H9 (cell line): ENCODE measurements at regions not wholly inside any gene's neighbourhood (a gene's known extent, or its start where the extent isn't known, plus 50 kb on each side); places are given as distances from the start of the nearest gene placed in this dataset.

ENCODE experiments used
- DNase-seq: peaks from one replicate; pipeline ENCODE4 v3.0.0-alpha.2; 2017
- H2AFZ ChIP-seq: one replicate; pipeline ENCODE4 v1.6.1; 2013; ENCODE audit warnings: mild to moderate bottlenecking, low read length, control low read depth, moderate library complexity
- H2AK5ac ChIP-seq: 2 replicates; pipeline ENCODE4 v1.6.1; 2013; ENCODE audit warnings: low read length, control low read depth, mixed read lengths; ENCODE audit not compliant: insufficient read length
- H2BK120ac ChIP-seq: one replicate; pipeline ENCODE4 v1.6.1; 2013; ENCODE audit warnings: low read depth, mild to moderate bottlenecking, low read length, control low read depth, inconsistent platforms; ENCODE audit not compliant: poor library complexity, severe bottlenecking
- H2BK12ac ChIP-seq: 2 replicates; pipeline ENCODE4 v1.6.1; 2013; ENCODE audit warnings: low read length, control low read depth, mixed read lengths, low read depth; ENCODE audit not compliant: insufficient read length
- H2BK15ac ChIP-seq: 2 replicates; pipeline ENCODE4 v1.6.1; 2013; ENCODE audit warnings: low read depth, low read length, control low read depth
- H2BK20ac ChIP-seq: one replicate; pipeline ENCODE4 v1.6.1; 2013; ENCODE audit warnings: low read depth, mild to moderate bottlenecking, low read length, control low read depth, inconsistent platforms; ENCODE audit not compliant: poor library complexity, severe bottlenecking
- H2BK5ac ChIP-seq: 2 replicates; pipeline ENCODE4 v1.6.1; 2013; ENCODE audit warnings: low read length, control low read depth, mixed read lengths; ENCODE audit not compliant: insufficient read length
- H3K14ac ChIP-seq: 2 replicates; pipeline ENCODE4 v1.6.1; 2013; ENCODE audit warnings: low read length, control low read depth; ENCODE audit not compliant: insufficient read depth
- H3K18ac ChIP-seq: 2 replicates; pipeline ENCODE4 v1.6.1; 2013; ENCODE audit warnings: low read depth, mild to moderate bottlenecking, mixed read lengths, low read length, control low read depth; ENCODE audit not compliant: insufficient read length
- H3K23ac ChIP-seq: 2 replicates; pipeline ENCODE4 v1.6.1; 2013; ENCODE audit warnings: low read length, control low read depth, mixed read lengths, low read depth; ENCODE audit not compliant: insufficient read length
- H3K23me2 ChIP-seq: 2 replicates; pipeline ENCODE4 v1.6.1; 2013; ENCODE audit warnings: low read depth, mild to moderate bottlenecking, mixed read lengths, low read length, control low read depth; ENCODE audit not compliant: insufficient read length, poor library complexity, severe bottlenecking
- H3K27ac ChIP-seq: 2 replicates; pipeline ENCODE4 v1.5.1; 2013; ENCODE audit warnings: low read length, control low read depth, mixed read lengths, low read depth; ENCODE audit not compliant: insufficient read length
- H3K27me3 ChIP-seq: 2 replicates; pipeline ENCODE4 v1.6.1; 2013; ENCODE audit warnings: low read length, control low read depth, inconsistent platforms; ENCODE audit not compliant: insufficient read depth
- H3K4ac ChIP-seq: 2 replicates; pipeline ENCODE4 v1.6.1; 2013; ENCODE audit warnings: low read depth, mild to moderate bottlenecking, control low read depth, inconsistent platforms, low read length, moderate library complexity
- H3K4me1 ChIP-seq: 2 replicates; pipeline ENCODE4 v1.6.1; 2013; ENCODE audit warnings: low read length, control low read depth, inconsistent platforms; ENCODE audit not compliant: insufficient read depth
- H3K4me2 ChIP-seq: 2 replicates; pipeline ENCODE4 v1.6.1; 2013; ENCODE audit warnings: low read length, control low read depth, mixed read lengths; ENCODE audit not compliant: insufficient read length, insufficient read depth
- H3K56ac ChIP-seq: 2 replicates; pipeline ENCODE4 v1.6.1; 2013; ENCODE audit warnings: low read depth, mild to moderate bottlenecking, mixed read lengths, low read length, control low read depth; ENCODE audit not compliant: insufficient read length
- H3K79me1 ChIP-seq: 2 replicates; pipeline ENCODE4 v1.6.1; 2013; ENCODE audit warnings: low read depth, mild to moderate bottlenecking, moderate library complexity, low read length, control low read depth, inconsistent platforms; ENCODE audit not compliant: insufficient read depth, poor library complexity, severe bottlenecking
- H3K79me2 ChIP-seq: 2 replicates; pipeline ENCODE4 v1.6.1; 2013; ENCODE audit warnings: low read length, control low read depth, inconsistent platforms; ENCODE audit not compliant: insufficient read depth
- H3K9ac ChIP-seq: 2 replicates; pipeline ENCODE4 v1.6.1; 2013; ENCODE audit warnings: low read length, control low read depth, mixed read lengths; ENCODE audit not compliant: insufficient read length; ENCODE audit errors: extremely low read depth
- H3K9me3 ChIP-seq: one replicate; pipeline ENCODE4 v1.6.1; 2013; ENCODE audit warnings: low read depth, low read length, inconsistent platforms; ENCODE audit not compliant: control insufficient read depth
- H3T11ph ChIP-seq: one replicate; pipeline ENCODE4 v1.6.1; 2013; ENCODE audit warnings: mild to moderate bottlenecking, low read length, control low read depth, inconsistent platforms
- H4K20me1 ChIP-seq: one replicate; pipeline ENCODE4 v1.6.1; 2013; ENCODE audit not compliant: control insufficient read depth, insufficient read length, insufficient read depth
- H4K5ac ChIP-seq: 2 replicates; pipeline ENCODE4 v1.6.1; 2013; ENCODE audit warnings: low read depth, mild to moderate bottlenecking, mixed read lengths, low read length, control low read depth; ENCODE audit not compliant: insufficient read length
- H4K8ac ChIP-seq: replicated peaks from 2 replicates; pipeline ENCODE4 v1.6.1; 2013; ENCODE audit warnings: low read length, control low read depth, mixed read lengths, low read depth; ENCODE audit not compliant: insufficient read length
- H4K91ac ChIP-seq: 2 replicates; pipeline ENCODE4 v1.6.1; 2013; ENCODE audit warnings: low read depth, mild to moderate bottlenecking, moderate library complexity, mixed read lengths, low read length, control low read depth; ENCODE audit not compliant: insufficient read length
- H3K27ac Mint-ChIP-seq, 3 experiments: 2 replicates in 2 of 3; 3 replicates in 1 of 3; pipeline ENCODE4 v1.8.0; 2020 to 2021; ENCODE audit warnings: mixed read lengths in 3 of 3, mild to moderate bottlenecking in 1 of 3, moderate library complexity in 1 of 3
- H3K27me3 Mint-ChIP-seq: 2 replicates; pipeline ENCODE4 v1.8.0; 2021; ENCODE audit warnings: low read depth, mild to moderate bottlenecking, moderate library complexity, mixed read lengths
- H3K36me3 Mint-ChIP-seq, 3 experiments: 2 replicates in 2 of 3; 3 replicates in 1 of 3; pipeline ENCODE4 v1.8.0; 2020 to 2021; ENCODE audit warnings: low read depth in 3 of 3, mixed read lengths in 3 of 3; ENCODE audit not compliant: insufficient read depth in 1 of 3
- H3K4me1 Mint-ChIP-seq, 2 experiments: 2 replicates each; pipeline ENCODE4 v1.8.0; 2020; ENCODE audit warnings: mixed read lengths in 2 of 2
- H3K4me3 Mint-ChIP-seq, 2 experiments: 2 replicates in 1 of 2; 3 replicates in 1 of 2; pipeline ENCODE4 v1.8.0; 2020 to 2021; ENCODE audit warnings: mild to moderate bottlenecking in 2 of 2, mixed read lengths in 2 of 2, moderate library complexity in 1 of 2
- H3K9me3 Mint-ChIP-seq, 2 experiments: 2 replicates in 1 of 2; 3 replicates in 1 of 2; pipeline ENCODE4 v1.8.0; 2020; ENCODE audit warnings: mild to moderate bottlenecking in 2 of 2, mixed read lengths in 2 of 2, moderate library complexity in 1 of 2
- WGBS: extraction: QIAGEN DNeasy Blood & Tissue Kit; methylation state at CpG from one replicate; pipeline ENCODE4 v1.1.7; 2013; ENCODE audit warnings: missing lambda C conversion rate, low lambda C conversion rate, mixed read lengths; ENCODE audit not compliant: insufficient read length; ENCODE audit errors: extremely low coverage; 5-methylcytosine and 5-hydroxymethylcytosine counted together
- TF ChIP-seq, protein P1 (sequence below): fragments of 200-600 bp; sonication (generic); conservative IDR thresholded peaks from 3 replicates; pipeline ENCODE4 v1.8.0; 2021; ENCODE audit warnings: antibody characterized with exemption, mild to moderate bottlenecking

GRCh38 chr3:154728285-154728684 is 298.3 kb upstream of the GPR149 start:
- H2BK5ac ChIP-seq, result no peak overlapping the region
- no peak overlapping the region for H3T11ph ChIP-seq
- H2BK15ac ChIP-seq, result no peak overlapping the region
- no peak overlapping the region for H2BK20ac ChIP-seq
- no peak overlapping the region for H3K4me2 ChIP-seq
- no peaks in the 10 kb centered on the region for H3K79me1 ChIP-seq
- no peaks in the 10 kb centered on the region for H3K23me2 ChIP-seq
- H2AFZ ChIP-seq, result no peak overlapping the region
- H3K4ac ChIP-seq, result no peak overlapping the region
- no peaks in the 10 kb centered on the region for H3K9me3 ChIP-seq
- no peaks in the 10 kb centered on the region for H3K79me2 ChIP-seq
- H3K23ac ChIP-seq, result no peak overlapping the region
- Mint-ChIP-seq H3K4me3 (no peak overlapping the region), H3K4me1 (no peaks in the 10 kb centered on the region), H3K27me3 (no peaks in the 10 kb centered on the region), H3K36me3 (no peaks in the 10 kb centered on the region), H3K27ac (no peak overlapping the region), H3K9me3 (no peaks in the 10 kb centered on the region)
- H2AK5ac ChIP-seq, result no peak overlapping the region
- TF ChIP-seq, protein P1, sequence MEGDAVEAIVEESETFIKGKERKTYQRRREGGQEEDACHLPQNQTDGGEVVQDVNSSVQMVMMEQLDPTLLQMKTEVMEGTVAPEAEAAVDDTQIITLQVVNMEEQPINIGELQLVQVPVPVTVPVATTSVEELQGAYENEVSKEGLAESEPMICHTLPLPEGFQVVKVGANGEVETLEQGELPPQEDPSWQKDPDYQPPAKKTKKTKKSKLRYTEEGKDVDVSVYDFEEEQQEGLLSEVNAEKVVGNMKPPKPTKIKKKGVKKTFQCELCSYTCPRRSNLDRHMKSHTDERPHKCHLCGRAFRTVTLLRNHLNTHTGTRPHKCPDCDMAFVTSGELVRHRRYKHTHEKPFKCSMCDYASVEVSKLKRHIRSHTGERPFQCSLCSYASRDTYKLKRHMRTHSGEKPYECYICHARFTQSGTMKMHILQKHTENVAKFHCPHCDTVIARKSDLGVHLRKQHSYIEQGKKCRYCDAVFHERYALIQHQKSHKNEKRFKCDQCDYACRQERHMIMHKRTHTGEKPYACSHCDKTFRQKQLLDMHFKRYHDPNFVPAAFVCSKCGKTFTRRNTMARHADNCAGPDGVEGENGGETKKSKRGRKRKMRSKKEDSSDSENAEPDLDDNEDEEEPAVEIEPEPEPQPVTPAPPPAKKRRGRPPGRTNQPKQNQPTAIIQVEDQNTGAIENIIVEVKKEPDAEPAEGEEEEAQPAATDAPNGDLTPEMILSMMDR, result no peak
- no peaks in the 10 kb centered on the region for H4K20me1 ChIP-seq
- WGBS, result no CpG with 5 or more reads among the region's 1 CpG
- H2BK120ac ChIP-seq, result no peak overlapping the region
- no peak overlapping the region for H3K56ac ChIP-seq
- H4K8ac ChIP-seq, result no peak overlapping the region
- no peak overlapping the region for H2BK12ac ChIP-seq
- H3K18ac ChIP-seq, result no peak overlapping the region
- H3K4me1 ChIP-seq, result no peaks in the 10 kb centered on the region
- no peak overlapping the region for H3K9ac ChIP-seq
- DNase-seq, result no peak
- H4K91ac ChIP-seq, result no peak overlapping the region
- H4K5ac ChIP-seq, result no peak overlapping the region
- H3K27me3 ChIP-seq, result no peaks in the 10 kb centered on the region
- no peak overlapping the region for H3K27ac ChIP-seq
- H3K14ac ChIP-seq, result no peak overlapping the region
